ENCODE measurements at regions not wholly inside any gene's neighbourhood (a gene's known extent, or its start where the extent isn't known, plus 50 kb on each side); places are given as distances from the start of the nearest gene placed in this dataset.

DNA sequence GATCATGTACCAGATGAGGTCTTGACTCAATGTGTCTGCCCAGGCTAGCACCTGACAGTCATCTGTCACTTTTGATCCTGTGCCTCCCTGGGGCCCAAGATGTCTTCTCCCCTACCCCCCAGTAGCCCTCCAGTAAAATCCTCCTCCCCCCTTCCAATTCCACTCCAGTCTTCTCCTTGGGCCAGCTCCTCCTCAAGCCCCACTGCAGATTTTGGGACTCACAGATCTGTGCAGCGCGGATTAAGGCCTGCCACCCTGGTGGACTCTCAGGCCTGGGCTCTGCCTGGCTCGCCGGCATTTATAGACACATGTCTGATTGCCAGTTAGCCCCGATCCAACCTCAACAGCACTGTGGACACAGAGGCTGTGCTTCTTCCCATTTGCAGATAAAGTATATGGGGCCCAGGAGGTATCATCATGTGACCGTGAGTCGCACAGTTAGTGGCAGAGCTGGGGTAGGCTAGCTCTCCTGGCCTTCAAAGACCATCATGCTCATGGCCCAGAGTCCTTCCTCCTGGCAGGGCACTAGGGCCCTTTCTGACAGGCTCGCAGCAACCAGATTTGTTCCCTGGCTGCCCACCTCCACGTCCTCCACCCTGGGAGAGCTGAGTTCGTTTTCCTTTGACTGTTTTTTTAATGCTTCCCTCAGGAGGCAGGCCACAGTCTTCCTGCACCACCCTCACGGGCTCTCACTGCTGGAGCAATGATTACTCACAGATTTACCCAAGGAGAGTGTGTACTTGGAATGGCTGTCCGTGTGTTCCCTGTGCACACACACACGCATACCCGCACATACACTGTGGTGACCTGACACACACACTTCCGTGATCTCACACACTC is 98.3 kb upstream of the DIO3 start:
- TF ChIP-seq, protein P1, sequence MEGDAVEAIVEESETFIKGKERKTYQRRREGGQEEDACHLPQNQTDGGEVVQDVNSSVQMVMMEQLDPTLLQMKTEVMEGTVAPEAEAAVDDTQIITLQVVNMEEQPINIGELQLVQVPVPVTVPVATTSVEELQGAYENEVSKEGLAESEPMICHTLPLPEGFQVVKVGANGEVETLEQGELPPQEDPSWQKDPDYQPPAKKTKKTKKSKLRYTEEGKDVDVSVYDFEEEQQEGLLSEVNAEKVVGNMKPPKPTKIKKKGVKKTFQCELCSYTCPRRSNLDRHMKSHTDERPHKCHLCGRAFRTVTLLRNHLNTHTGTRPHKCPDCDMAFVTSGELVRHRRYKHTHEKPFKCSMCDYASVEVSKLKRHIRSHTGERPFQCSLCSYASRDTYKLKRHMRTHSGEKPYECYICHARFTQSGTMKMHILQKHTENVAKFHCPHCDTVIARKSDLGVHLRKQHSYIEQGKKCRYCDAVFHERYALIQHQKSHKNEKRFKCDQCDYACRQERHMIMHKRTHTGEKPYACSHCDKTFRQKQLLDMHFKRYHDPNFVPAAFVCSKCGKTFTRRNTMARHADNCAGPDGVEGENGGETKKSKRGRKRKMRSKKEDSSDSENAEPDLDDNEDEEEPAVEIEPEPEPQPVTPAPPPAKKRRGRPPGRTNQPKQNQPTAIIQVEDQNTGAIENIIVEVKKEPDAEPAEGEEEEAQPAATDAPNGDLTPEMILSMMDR (IDR thresholded peaks at IDR 0.05; ENCODE audit: poor library complexity, severe bottlenecking): no peak
- TF ChIP-seq, protein P2, sequence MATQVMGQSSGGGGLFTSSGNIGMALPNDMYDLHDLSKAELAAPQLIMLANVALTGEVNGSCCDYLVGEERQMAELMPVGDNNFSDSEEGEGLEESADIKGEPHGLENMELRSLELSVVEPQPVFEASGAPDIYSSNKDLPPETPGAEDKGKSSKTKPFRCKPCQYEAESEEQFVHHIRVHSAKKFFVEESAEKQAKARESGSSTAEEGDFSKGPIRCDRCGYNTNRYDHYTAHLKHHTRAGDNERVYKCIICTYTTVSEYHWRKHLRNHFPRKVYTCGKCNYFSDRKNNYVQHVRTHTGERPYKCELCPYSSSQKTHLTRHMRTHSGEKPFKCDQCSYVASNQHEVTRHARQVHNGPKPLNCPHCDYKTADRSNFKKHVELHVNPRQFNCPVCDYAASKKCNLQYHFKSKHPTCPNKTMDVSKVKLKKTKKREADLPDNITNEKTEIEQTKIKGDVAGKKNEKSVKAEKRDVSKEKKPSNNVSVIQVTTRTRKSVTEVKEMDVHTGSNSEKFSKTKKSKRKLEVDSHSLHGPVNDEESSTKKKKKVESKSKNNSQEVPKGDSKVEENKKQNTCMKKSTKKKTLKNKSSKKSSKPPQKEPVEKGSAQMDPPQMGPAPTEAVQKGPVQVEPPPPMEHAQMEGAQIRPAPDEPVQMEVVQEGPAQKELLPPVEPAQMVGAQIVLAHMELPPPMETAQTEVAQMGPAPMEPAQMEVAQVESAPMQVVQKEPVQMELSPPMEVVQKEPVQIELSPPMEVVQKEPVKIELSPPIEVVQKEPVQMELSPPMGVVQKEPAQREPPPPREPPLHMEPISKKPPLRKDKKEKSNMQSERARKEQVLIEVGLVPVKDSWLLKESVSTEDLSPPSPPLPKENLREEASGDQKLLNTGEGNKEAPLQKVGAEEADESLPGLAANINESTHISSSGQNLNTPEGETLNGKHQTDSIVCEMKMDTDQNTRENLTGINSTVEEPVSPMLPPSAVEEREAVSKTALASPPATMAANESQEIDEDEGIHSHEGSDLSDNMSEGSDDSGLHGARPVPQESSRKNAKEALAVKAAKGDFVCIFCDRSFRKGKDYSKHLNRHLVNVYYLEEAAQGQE (IDR thresholded peaks at IDR 0.05; ENCODE audit: borderline replicate concordance): no peak
- no peak for TF ChIP-seq EP300 (conservative IDR thresholded peaks at IDR 0.05; ENCODE audit: poor library complexity, severe bottlenecking)
- no peak for TF ChIP-seq TAF1 (IDR thresholded peaks at IDR 0.05; ENCODE audit: low read depth)
- TF ChIP-seq EZH2 (IDR thresholded peaks at IDR 0.05; ENCODE audit: borderline replicate concordance, insufficient read depth, low read length, poor library complexity, severe bottlenecking): no peak
- no peak for TF ChIP-seq POLR2AphosphoS5 (IDR thresholded peaks at IDR 0.05)
- no peak for TF ChIP-seq RAD21 (conservative IDR thresholded peaks at IDR 0.05)

Data from neural cell (in vitro differentiated cells).